GM19372 (cell line): ENCODE measurements at regions not wholly inside any gene's neighbourhood (a gene's known extent, or its start where the extent isn't known, plus 50 kb on each side); places are given as distances from the start of the nearest gene placed in this dataset.

Source experiments
- ATAC-seq: cut with Tn5 transposase; IDR thresholded peaks from one replicate; pipeline ENCODE4 v1.9.1; 2021; ENCODE audit warnings: mild to moderate bottlenecking, low read depth, moderate library complexity; ENCODE audit not compliant: unreplicated experiment

DNA sequence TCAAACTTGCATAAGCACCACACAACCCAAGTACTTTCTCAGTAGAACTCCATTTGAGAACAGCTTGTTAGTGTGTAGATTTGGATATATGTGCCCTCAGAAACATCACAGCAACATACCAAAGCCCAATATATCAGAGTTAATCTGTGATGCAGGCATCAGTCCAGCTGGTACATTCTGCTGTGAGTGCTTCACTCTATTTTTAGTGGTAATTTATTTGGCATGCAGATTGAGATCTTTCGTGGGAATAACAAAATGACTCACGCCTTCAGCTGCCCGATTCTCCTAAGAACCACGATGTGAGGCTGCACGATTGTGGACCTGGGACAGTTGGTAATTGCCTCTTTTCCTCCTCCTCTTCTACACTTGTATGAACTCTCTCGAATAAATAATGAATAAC, 730.7 kb downstream of the SQOR start:
- no peak for ATAC-seq

GRCh38 chr15:46366360-46367007, 731.7 kb downstream of the SQOR start:
- ATAC-seq, result no peak

DNA sequence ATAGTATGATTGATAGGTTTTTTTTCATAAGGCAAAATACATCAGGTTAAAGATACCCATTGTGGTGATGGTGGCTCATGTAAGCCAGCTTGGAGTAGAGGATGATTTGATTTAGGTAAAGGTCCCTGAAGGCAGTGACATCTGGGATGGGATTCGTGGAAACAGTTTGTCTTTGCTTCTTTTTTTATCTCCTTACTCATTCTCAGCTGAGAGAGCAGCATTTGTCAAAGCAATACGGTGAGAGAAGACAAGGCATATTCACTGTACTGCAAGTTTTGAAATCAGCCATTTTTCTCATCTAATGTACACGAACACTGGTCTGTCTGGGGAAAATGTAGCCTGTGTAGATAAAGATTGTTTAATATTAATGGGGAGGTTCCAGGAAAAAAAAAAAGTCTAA, 749.1 kb downstream of the SQOR start:
- ATAC-seq, result no peak

GRCh38 chr15:46386356-46386755, 751.5 kb downstream of the SQOR start:
- no peak for ATAC-seq

DNA sequence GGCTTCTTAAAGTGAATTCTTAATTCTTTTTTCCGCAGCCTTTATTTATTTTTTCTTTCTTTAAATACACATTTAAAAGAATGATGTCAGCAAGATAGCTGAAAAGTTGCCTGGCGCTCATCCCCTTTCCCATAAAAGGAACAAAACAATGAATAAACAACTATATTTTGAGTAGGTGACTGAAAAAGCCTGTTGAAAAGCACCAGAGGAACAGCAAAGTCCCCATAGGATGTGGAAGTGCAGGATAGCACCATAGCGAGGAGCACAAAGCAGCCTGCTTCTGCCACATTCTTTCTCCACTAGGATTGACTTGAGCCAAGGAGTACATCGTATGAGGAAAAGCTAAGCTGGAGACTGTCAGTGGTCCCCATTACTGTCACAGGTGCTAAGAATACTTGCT, 754.9 kb downstream of the SQOR start:
- no peak for ATAC-seq

DNA sequence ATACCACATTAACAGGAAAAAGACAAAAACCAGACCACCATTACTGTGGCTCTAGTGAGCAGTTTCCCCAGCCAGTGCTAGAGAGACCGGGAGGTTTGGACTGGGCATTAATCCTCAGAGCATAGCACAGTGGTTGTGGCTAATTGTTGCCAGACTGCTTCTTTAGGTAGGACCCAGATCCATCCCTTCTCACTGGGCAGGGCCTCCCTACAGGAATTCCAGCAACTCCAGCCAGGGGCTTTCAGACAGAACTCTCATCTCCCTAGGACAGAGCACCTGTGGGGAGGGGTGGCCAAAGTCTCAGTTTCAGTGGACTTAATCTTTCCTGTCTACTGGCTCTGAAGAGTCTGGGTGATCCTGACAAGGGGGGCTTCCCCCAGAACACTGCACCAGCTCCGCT, 759.6 kb downstream of the SQOR start:
- no peak for ATAC-seq

- ATAC-seq, result no peak
Measured at GRCh38 chr15:46408312-46408711, 773.5 kb downstream of the SQOR start.

- ATAC-seq, result no peak
Measured at GRCh38 chr15:46409841-46410301, 775.0 kb downstream of the SQOR start.

DNA sequence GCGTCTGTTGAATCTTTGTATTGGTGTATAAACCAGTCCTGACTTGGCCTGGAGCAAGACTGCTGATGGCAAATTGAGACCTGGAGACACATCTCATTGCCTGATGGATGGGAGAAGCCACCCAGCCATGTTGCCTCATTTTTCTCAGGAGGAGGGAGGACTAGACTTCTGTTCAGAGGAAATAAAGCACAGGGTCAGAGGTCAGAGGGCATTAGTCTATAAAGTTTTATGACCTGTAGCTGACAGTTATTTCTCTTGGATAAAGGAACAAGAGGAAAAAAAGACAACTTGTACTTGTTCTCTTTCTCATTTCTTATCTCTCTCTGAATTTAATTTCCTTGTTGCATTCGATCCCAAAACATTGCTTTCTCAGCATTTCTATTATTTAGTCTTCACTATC, 775.9 kb downstream of the SQOR start:
- ATAC-seq, result no peak

- no peak for ATAC-seq
Measured at GRCh38 chr15:46411900-46412299, 777.1 kb downstream of the SQOR start.

DNA sequence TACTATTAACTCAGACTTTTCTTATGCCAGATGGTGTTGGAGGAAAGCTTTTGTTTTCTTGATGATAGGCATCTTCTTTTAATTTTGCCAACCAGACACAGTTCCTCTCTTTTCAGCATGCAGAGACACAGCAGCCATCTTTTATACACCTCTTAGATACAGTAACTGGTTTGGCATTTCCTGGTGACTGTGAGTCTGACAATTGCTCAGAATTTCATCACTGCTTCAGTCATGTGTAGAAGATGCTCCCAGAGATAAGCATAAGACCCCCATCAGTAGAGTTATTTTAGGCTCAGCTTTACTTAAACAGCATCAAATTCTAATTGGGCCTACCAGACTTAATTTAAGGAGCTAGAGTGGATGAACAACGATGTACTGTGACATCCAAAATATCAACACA, 779.0 kb downstream of the SQOR start:
- ATAC-seq, result no peak

DNA sequence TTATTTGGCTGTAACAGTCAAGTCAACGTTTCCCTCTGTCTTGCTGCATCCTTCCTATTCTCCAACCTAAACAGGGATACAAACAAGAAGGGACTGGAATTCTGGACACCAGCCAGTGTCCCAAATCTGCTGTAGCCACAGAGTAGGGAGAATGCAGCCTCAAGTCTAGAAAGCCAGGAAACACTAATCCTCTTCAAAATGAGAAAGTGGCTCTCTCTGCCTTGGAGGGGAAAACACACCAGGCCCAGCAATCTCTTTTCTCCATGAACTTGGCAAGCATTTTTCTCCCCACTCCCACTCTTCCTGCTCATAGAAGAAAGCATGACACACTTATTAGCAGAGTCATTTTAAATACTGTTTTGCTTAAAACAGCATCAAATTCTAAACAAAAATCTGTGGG, 781.7 kb downstream of the SQOR start:
- ATAC-seq, result no peak

DNA sequence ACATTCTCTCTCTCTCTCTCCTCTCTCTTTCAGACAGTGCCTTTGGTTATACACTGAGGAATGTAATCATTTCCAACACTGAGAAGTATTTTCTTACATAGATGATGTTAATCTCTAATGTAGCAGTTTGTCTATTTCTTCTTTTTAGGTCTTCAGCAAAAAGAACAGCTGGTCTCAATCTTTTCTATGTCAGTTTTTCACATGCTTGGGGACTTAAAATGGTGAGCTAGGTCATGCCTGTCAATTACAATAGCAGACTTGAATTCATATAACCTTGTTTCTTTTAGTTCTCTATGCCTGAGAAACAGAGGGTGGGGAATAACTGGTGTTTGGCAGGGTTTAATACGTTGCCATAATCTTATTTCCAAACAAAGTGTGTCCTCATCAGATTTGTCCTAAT, 786.2 kb downstream of the SQOR start:
- ATAC-seq, result no peak

- ATAC-seq, result no peak
Measured at GRCh38 chr15:46441294-46442062, 806.6 kb downstream of the SQOR start.

- no peak for ATAC-seq
Measured at GRCh38 chr15:46442184-46442583, 807.4 kb downstream of the SQOR start.

- no peak for ATAC-seq
Measured at GRCh38 chr15:46442901-46443590, 808.2 kb downstream of the SQOR start.

DNA sequence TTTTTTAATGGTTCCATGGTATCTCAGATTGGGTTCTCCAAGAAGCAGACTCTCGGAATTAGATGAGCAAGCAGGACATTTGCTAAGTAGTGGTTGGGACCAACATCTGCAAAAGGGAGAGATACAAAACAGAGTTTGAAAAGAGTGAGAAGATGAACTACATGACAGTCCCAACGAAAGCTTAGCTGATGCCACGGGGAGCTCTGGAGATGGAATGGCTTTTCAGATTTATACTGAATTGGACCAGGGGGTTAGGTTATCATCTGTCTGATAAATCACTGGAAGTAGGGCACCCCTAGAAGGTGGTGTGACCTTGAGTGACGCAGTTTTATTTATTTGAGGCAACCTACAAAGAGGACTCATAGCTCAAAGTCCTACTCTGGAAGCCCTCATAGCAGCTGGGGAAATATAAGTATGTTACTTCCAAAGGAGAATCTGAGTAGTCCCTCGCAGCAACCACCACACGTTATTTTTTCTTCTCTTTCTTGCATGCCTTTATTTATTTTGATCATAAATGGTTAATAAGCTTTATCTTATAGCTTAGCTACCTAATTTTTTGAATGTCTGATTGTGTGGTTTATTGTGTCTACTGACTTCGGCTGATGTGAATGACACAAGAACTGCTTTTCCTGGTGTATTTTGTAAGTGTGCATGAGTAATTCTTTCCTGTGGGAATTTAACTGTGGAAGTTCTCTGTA, 815.4 kb downstream of the SQOR start:
- ATAC-seq, result no peak

DNA sequence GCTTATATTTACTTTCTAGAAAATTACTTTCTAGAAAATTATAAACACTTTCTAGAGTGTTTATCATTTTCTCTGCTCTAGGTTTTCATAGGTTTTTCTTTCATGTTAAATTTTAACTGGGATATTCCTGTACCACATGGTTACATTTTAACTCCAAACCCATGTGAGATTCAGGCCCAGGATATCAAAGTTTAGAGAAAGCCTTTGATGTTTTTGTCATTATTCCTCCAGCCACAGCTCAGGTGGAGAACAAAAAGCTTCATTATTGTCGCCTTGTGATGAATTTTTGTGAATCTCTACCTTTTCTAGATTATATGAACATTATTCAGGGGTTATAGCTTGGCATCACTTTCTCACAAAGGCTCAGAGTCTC, 816.0 kb downstream of the SQOR start:
- no peak for ATAC-seq

GRCh38 chr15:46452297-46452820, 817.5 kb downstream of the SQOR start:
- no peak for ATAC-seq

- ATAC-seq, result no peak
Measured at GRCh38 chr15:46456456-46456855, 821.6 kb downstream of the SQOR start.
